ENCODE measurements at regions not wholly inside any gene's neighbourhood (a gene's known extent, or its start where the extent isn't known, plus 50 kb on each side); places are given as distances from the start of the nearest gene placed in this dataset.
"Not testable (repeated sequence)": the region's sequence is repeated elsewhere in the genome, so short reads cannot be mapped to it uniquely, and the experiment has no call there.

GRCh38 chr5:87524217-87524616 lies 111.5 kb upstream of the CCNH start:
- no peaks in the 10 kb centered on the region for H3K27me3 ChIP-seq (replicated peaks; ENCODE audit: insufficient read depth)
- DNase-seq (ENCODE audit: low spot score) (no peak), ATAC-seq (ENCODE audit: insufficient number of reproducible peaks, low FRiP score, low read depth) (no peak)
- no peaks in the 10 kb centered on the region for H3K36me3 ChIP-seq
- no peaks in the 10 kb centered on the region for H3K9me3 ChIP-seq
- no peak overlapping the region for H3K4me3 ChIP-seq
- TF ChIP-seq, protein P1, sequence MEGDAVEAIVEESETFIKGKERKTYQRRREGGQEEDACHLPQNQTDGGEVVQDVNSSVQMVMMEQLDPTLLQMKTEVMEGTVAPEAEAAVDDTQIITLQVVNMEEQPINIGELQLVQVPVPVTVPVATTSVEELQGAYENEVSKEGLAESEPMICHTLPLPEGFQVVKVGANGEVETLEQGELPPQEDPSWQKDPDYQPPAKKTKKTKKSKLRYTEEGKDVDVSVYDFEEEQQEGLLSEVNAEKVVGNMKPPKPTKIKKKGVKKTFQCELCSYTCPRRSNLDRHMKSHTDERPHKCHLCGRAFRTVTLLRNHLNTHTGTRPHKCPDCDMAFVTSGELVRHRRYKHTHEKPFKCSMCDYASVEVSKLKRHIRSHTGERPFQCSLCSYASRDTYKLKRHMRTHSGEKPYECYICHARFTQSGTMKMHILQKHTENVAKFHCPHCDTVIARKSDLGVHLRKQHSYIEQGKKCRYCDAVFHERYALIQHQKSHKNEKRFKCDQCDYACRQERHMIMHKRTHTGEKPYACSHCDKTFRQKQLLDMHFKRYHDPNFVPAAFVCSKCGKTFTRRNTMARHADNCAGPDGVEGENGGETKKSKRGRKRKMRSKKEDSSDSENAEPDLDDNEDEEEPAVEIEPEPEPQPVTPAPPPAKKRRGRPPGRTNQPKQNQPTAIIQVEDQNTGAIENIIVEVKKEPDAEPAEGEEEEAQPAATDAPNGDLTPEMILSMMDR (IDR thresholded peaks at IDR 0.05) = no peak
- H3K4me1 ChIP-seq (ENCODE audit: control insufficient read depth in 1 of 2, low read depth in 2 of 2) = no peaks in the 10 kb centered on the region
- H3K27ac ChIP-seq = no peak overlapping the region

GRCh38 chr5:87511778-87512177 lies 99.0 kb upstream of the CCNH start:
- not testable (repeated sequence) for H3K27ac ChIP-seq; DNase-seq (ENCODE audit: low spot score); H3K4me3 ChIP-seq; H3K9me3 ChIP-seq; H3K4me1 ChIP-seq (ENCODE audit: control insufficient read depth in 1 of 2, low read depth in 2 of 2); H3K36me3 ChIP-seq; ATAC-seq (ENCODE audit: insufficient number of reproducible peaks, low FRiP score, low read depth); H3K27me3 ChIP-seq (replicated peaks; ENCODE audit: insufficient read depth)

DNA sequence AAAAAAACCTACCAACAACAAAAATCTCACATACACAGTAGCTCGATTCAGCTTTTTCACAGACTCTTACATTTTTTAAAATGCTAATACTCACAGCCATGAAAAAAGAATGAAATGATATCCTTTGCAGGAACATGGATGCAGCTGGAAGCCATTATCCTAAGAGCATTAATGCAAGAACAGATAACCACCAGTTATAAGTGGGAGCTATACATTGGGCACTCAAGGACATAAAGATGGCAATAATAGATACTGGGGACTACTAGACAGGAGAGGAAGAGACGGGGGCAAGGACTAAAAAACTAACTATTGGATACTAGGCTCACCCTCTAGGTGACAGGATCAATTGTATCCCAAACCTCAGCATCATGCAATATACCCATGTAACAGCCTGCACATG lies 90.3 kb upstream of the CCNH start:
- TF ChIP-seq, protein P1 (IDR thresholded peaks at IDR 0.05) = no peak
- no peaks in the 10 kb centered on the region for H3K27me3 ChIP-seq (replicated peaks; ENCODE audit: insufficient read depth)
- H3K27ac ChIP-seq = no peak overlapping the region
- H3K9me3 ChIP-seq = no peaks in the 10 kb centered on the region
- no peaks in the 10 kb centered on the region for H3K36me3 ChIP-seq
- no peak for DNase-seq (ENCODE audit: low spot score)
- no peaks in the 10 kb centered on the region for H3K4me1 ChIP-seq (ENCODE audit: control insufficient read depth in 1 of 2, low read depth in 2 of 2)
- no peak for ATAC-seq (ENCODE audit: insufficient number of reproducible peaks, low FRiP score, low read depth)
- no peak overlapping the region for H3K4me3 ChIP-seq

GRCh38 chr5:87499478-87500410 lies 87.0 kb upstream of the CCNH start:
- TF ChIP-seq, protein P1 (IDR thresholded peaks at IDR 0.05) = no peak
- ATAC-seq (ENCODE audit: insufficient number of reproducible peaks, low FRiP score, low read depth) (no peak), DNase-seq (ENCODE audit: low spot score) (no peak)
- no peak overlapping the region for H3K4me3 ChIP-seq
- H3K4me1 ChIP-seq (ENCODE audit: control insufficient read depth in 1 of 2, low read depth in 2 of 2) = no peaks in the 10 kb centered on the region
- H3K36me3 ChIP-seq = no peaks in the 10 kb centered on the region
- peaks cover 4% of the 10 kb centered on the region for H3K9me3 ChIP-seq
- H3K27ac ChIP-seq = no peak overlapping the region
- no peaks in the 10 kb centered on the region for H3K27me3 ChIP-seq (replicated peaks; ENCODE audit: insufficient read depth)

All from thoracic aorta (tissue), 2 donors.